HepG2 (cell line): ENCODE measurements at regions not wholly inside any gene's neighbourhood (a gene's known extent, or its start where the extent isn't known, plus 50 kb on each side); places are given as distances from the start of the nearest gene placed in this dataset.

Source experiments
- ATAC-seq: fragments of 200-7000 bp; cut with Tn5 transposase; 3 replicates; pipeline ENCODE4 v1.9.1; 2020; ENCODE audit warnings: mild to moderate bottlenecking, moderate library complexity
- BruUV-seq: library from RNA; stranded (reverse); fragments of 400-500 nt; replicated peaks from 2 replicates; lab custom pipeline; 2021; lab: Mats Ljungman, UMichigan
- CTCF ChIA-PET: fragments of 300-600 bp; formaldehyde crosslinking; extraction: SDS; loops from one replicate; lab custom pipeline; 2021; ENCODE audit warnings: low total read pairs, inconsistent platforms, low intra/inter-chr PET ratio; lab: Yijun Ruan, JAX
- POLR2A ChIA-PET: fragments of 350-600 bp; sonication (Branson Sonifier 250); formaldehyde crosslinking; loops from one replicate; lab custom pipeline; 2020; ENCODE audit warnings: antibody characterized with exemption, inconsistent platforms; lab: Yijun Ruan, JAX
- DNase-seq: peaks from one replicate; pipeline ENCODE4 v3.0.0-alpha.2; 2015; ENCODE audit warnings: low spot score
- FAIRE-seq: peaks from 3 replicates; lab custom pipeline; 2011; peaks lifted over from hg19 to GRCh38; lab: Jason Lieb, UNC
- H2AFZ ChIP-seq: one replicate; pipeline ENCODE4 v1.6.1; 2011; ENCODE audit warnings: low read length, inconsistent platforms
- H3K27ac ChIP-seq: fragments of 300-600 bp; 3 replicates; pipeline ENCODE4 v1.8.0; 2011; ENCODE audit warnings: mixed run types, mild to moderate bottlenecking, mixed read lengths, low read length, inconsistent platforms; ENCODE audit not compliant: insufficient read depth; ENCODE audit errors: extremely low read length
- H3K27me3 ChIP-seq, 2 experiments: fragments of 200-600 bp in 1 of 2; 2 replicates in 1 of 2; 3 replicates in 1 of 2; pipeline versions ENCODE4 v1.6.0 to v1.8.0; 2011; ENCODE audit warnings: low read length in 2 of 2, mild to moderate bottlenecking in 2 of 2, moderate library complexity in 2 of 2, inconsistent platforms in 1 of 2; ENCODE audit not compliant: insufficient read depth in 2 of 2, control insufficient read depth in 1 of 2
- H3K36me3 ChIP-seq, 2 experiments: fragments of 200-600 bp in 1 of 2; replicated peaks in 1 of 2; 2 replicates in 1 of 2; 3 replicates in 1 of 2; pipeline versions ENCODE4 v1.5.1 to v1.8.0; 2011; ENCODE audit warnings: low read length in 2 of 2, inconsistent platforms in 1 of 2; ENCODE audit not compliant: insufficient read depth in 2 of 2, control insufficient read depth in 1 of 2
- H3K4me1 ChIP-seq: 2 replicates; pipeline ENCODE4 v1.5.1; 2012; ENCODE audit warnings: low read length, inconsistent platforms; ENCODE audit not compliant: insufficient read depth
- H3K4me2 ChIP-seq: 2 replicates; pipeline ENCODE4 v1.6.0; 2011; ENCODE audit warnings: low read depth, low read length, inconsistent platforms
- H3K4me3 ChIP-seq, 3 experiments: fragments of 200-600 bp in 1 of 3; sonication (generic), shearing (Covaris generic) in 1 of 3; replicated peaks in 1 of 3; 2 replicates each; pipeline ENCODE4 v1.5.1; 2011 to 2016; ENCODE audit warnings: low read length in 3 of 3, inconsistent platforms in 2 of 3, low read depth in 2 of 3, mild to moderate bottlenecking in 2 of 3, control low read depth in 1 of 3, mixed read lengths in 1 of 3; ENCODE audit not compliant: insufficient read depth in 1 of 3
- H3K79me2 ChIP-seq: one replicate; pipeline ENCODE4 v1.6.1; 2011; ENCODE audit warnings: low read length, inconsistent platforms; ENCODE audit not compliant: insufficient read depth
- H3K9ac ChIP-seq: 2 replicates; pipeline ENCODE4 v1.6.0; 2011; ENCODE audit warnings: mild to moderate bottlenecking, low read depth, low read length, inconsistent platforms; ENCODE audit not compliant: insufficient read depth
- H3K9me3 ChIP-seq: 2 replicates; pipeline ENCODE4 v1.5.1; 2012; ENCODE audit warnings: mild to moderate bottlenecking, low read length
- H4K20me1 ChIP-seq: 2 replicates; pipeline ENCODE4 v1.6.0; 2011; ENCODE audit warnings: inconsistent platforms, mild to moderate bottlenecking, low read length, moderate library complexity; ENCODE audit not compliant: insufficient read depth
- ARID3A ChIP-seq: IDR thresholded peaks from 2 replicates; pipeline ENCODE4 v1.6.1; 2012; ENCODE audit warnings: low read depth, low read length, improper control_type of control experiment
- CAMTA2 ChIP-seq: sonication (generic); formaldehyde crosslinking; IDR thresholded peaks from 2 replicates; pipeline ENCODE4 v1.4.0; 2020; ENCODE audit warnings: mild to moderate bottlenecking, missing genetic modification reagents, borderline replicate concordance
- HOXD1 ChIP-seq: sonication (generic); formaldehyde crosslinking; IDR thresholded peaks from 2 replicates; pipeline ENCODE4 v1.5.0; 2020; ENCODE audit warnings: missing genetic modification reagents
- IRF9 ChIP-seq: sonication (generic); formaldehyde crosslinking; IDR thresholded peaks from 2 replicates; pipeline ENCODE4 v1.8.0; 2022; ENCODE audit warnings: missing genetic modification reagents, mild to moderate bottlenecking, borderline replicate concordance
- PHF8 ChIP-seq: sonication (generic); formaldehyde crosslinking; IDR thresholded peaks from 2 replicates; pipeline ENCODE4 v1.5.0; 2020; ENCODE audit warnings: missing genetic modification reagents
- SKIL ChIP-seq: sonication (generic); formaldehyde crosslinking; IDR thresholded peaks from 2 replicates; pipeline ENCODE4 v1.8.0; 2022; ENCODE audit warnings: missing genetic modification reagents, mild to moderate bottlenecking, moderate library complexity, borderline replicate concordance
- SMAD9 ChIP-seq: sonication (generic); formaldehyde crosslinking; IDR thresholded peaks from 2 replicates; pipeline ENCODE4 v1.5.1; 2020; ENCODE audit warnings: mild to moderate bottlenecking, missing genetic modification reagents
- THRA ChIP-seq: sonication (generic); formaldehyde crosslinking; IDR thresholded peaks from 2 replicates; pipeline ENCODE4 v1.4.0; 2020; ENCODE audit warnings: missing genetic modification reagents, borderline replicate concordance
- in situ Hi-C: cut with HindIII; loops from 2 replicates; pipeline ENCODE4 v1.10.0; 2017; ENCODE audit warnings: low pct_unique_long_range_greater_than_20kb; ENCODE audit not compliant: extremely low pct_ligation_motif_present
- intact Hi-C: fragments of 100-400 bp; cut with micrococcal nuclease; formaldehyde crosslinking; loops from one replicate; pipeline ENCODE4 v1.10.0; 2022; ENCODE audit not compliant: unreplicated experiment

- no peak for TF ChIP-seq ARID3A
- no peak for TF ChIP-seq HOXD1
Observed at GRCh38 chrX:148161701-148162100, 180.6 kb downstream of the FMR1NB start (continued).

GRCh38 chrX:148185631-148186030, 204.5 kb downstream of the FMR1NB start:
- FAIRE-seq (no peak), ATAC-seq (no peak)
- Histone ChIP-seq H3K4me1 (no peaks in the 10 kb centered on the region), H3K27me3 (no peaks in the 10 kb centered on the region), H3K9me3 (no peaks in the 10 kb centered on the region), H3K79me2 (no peaks in the 10 kb centered on the region), H4K20me1 (no peaks in the 10 kb centered on the region), H3K9ac (no peak overlapping the region), H3K4me2 (no peak overlapping the region)
- POLR2A ChIA-PET = no interaction called here
- TF ChIP-seq CAMTA2 (CRISPR knock-in tag) (no peak), THRA (CRISPR knock-in tag) (no peak), SKIL (CRISPR knock-in tag) (no peak), PHF8 (CRISPR knock-in tag) (no peak), IRF9 (CRISPR knock-in tag) (no peak), SMAD9 (CRISPR knock-in tag) (no peak)
- TF ChIP-seq, all 625 proteins: peak for 0
- Histone ChIP-seq H3K27ac (no peak overlapping the region), H2AFZ (no peak overlapping the region), H3K4me3 (no peak overlapping the region), H3K36me3 (no peaks in the 10 kb centered on the region)
- intact Hi-C loops (no loop called here), in situ Hi-C loops (no loop called here)
- CTCF ChIA-PET = no interaction called here
- no TSS peak for BruUV-seq
- DNase-seq = no peak
